HCT116 (cell line): ENCODE measurements at regions not wholly inside any gene's neighbourhood (a gene's known extent, or its start where the extent isn't known, plus 50 kb on each side); places are given as distances from the start of the nearest gene placed in this dataset.

Experiments
- ATAC-seq: fragments of 200-7000 bp; cut with Tn5 transposase; 2 replicates; pipeline ENCODE4 v1.9.1; 2020; ENCODE audit warnings: mild to moderate bottlenecking, moderate library complexity
- BruUV-seq: library from RNA; stranded (reverse); fragments of 400-500 nt; replicated peaks from 2 replicates; lab custom pipeline; 2021; lab: Mats Ljungman, UMichigan
- CTCF ChIA-PET: fragments of 300-600 bp; sonication (Branson Sonifier 250); formaldehyde crosslinking; loops from one replicate; lab custom pipeline; 2021; ENCODE audit warnings: antibody characterized with exemption; lab: Charles Lee
- POLR2A ChIA-PET: fragments of 300-600, 350-600 bp; sonication (Branson Sonifier 250); formaldehyde crosslinking; loops from one replicate; lab custom pipeline; 2021; ENCODE audit warnings: antibody characterized with exemption; lab: Charles Lee
- RAD21 ChIA-PET, 2 experiments: fragments of 300-600 bp; sonication (Branson Sonifier 250); formaldehyde crosslinking; loops; one replicate each; lab custom pipeline; 2023; ENCODE audit warnings: low total read pairs in 2 of 2; ENCODE audit not compliant: uncharacterized antibody in 2 of 2, unreplicated experiment in 2 of 2, low non-redundant PET in 1 of 2; lab: Charles Lee
- DNase-seq: peaks from one replicate; pipeline ENCODE4 v3.0.0-alpha.2; 2010; ENCODE audit warnings: low read depth, low spot score
- H2AFZ ChIP-seq: fragments of 200-600 bp; shearing (Covaris generic), sonication (generic); 2 replicates; pipeline ENCODE4 v1.6.1; 2017; ENCODE audit warnings: low read depth, mixed run types, mixed read lengths, antibody characterized with exemption, low read length; ENCODE audit not compliant: poor library complexity, severe bottlenecking
- H3K27ac ChIP-seq: 2 replicates; pipeline ENCODE4 v1.5.1; 2012; ENCODE audit warnings: low read depth, low read length
- H3K27me3 ChIP-seq: fragments of 200-600 bp; sonication (generic); 2 replicates; pipeline ENCODE4 v1.6.1; 2016; ENCODE audit warnings: mixed run types, low read length, mixed read lengths; ENCODE audit not compliant: insufficient read depth
- H3K36me3 ChIP-seq, 2 experiments: fragments of 200-500 bp in 1 of 2; fragments of 200-600 bp in 1 of 2; sonication (Bioruptor generic) in 1 of 2; sonication (generic) in 1 of 2; 2 replicates each; pipeline versions ENCODE4 v1.5.1 to v1.6.1; 2014 to 2016; ENCODE audit warnings: low read length in 2 of 2, inconsistent platforms in 1 of 2, mixed read lengths in 1 of 2, mixed run types in 1 of 2; ENCODE audit not compliant: insufficient read depth in 2 of 2, control insufficient read depth in 1 of 2
- H3K4me1 ChIP-seq, 2 experiments: fragments of 200-600 bp in 1 of 2; sonication (generic) in 1 of 2; 2 replicates each; pipeline versions ENCODE4 v1.5.1 to v1.6.1; 2012 to 2017; ENCODE audit warnings: low read length in 2 of 2, inconsistent platforms in 1 of 2, mild to moderate bottlenecking in 1 of 2, mixed read lengths in 1 of 2, mixed run types in 1 of 2, moderate library complexity in 1 of 2; ENCODE audit not compliant: insufficient read depth in 2 of 2, control insufficient read depth in 1 of 2
- H3K4me2 ChIP-seq: fragments of 200-600 bp; sonication (generic); 2 replicates; pipeline ENCODE4 v1.6.1; 2017; ENCODE audit warnings: mixed run types, low read length, mixed read lengths
- H3K4me3 ChIP-seq, 2 experiments: fragments of 200-600 bp in 1 of 2; sonication (generic) in 1 of 2; replicated peaks in 1 of 2; 2 replicates each; pipeline ENCODE4 v1.5.1; 2011 to 2016; ENCODE audit warnings: low read length in 2 of 2, control low read depth in 1 of 2, low read depth in 1 of 2, mild to moderate bottlenecking in 1 of 2, mixed read lengths in 1 of 2, mixed run types in 1 of 2
- H3K79me2 ChIP-seq: fragments of 200-600 bp; sonication (generic); 2 replicates; pipeline ENCODE4 v1.6.1; 2017; ENCODE audit warnings: mild to moderate bottlenecking, mixed run types, low read length, moderate library complexity, mixed read lengths; ENCODE audit not compliant: insufficient read depth
- H3K9ac ChIP-seq: fragments of 200-600 bp; sonication (generic); 2 replicates; pipeline ENCODE4 v1.6.1; 2016; ENCODE audit warnings: low read length, mixed read lengths
- H3K9me2 ChIP-seq: fragments of 200-600 bp; sonication (generic), shearing (Covaris generic); 2 replicates; pipeline ENCODE4 v1.6.1; 2017; ENCODE audit warnings: mixed run types, mild to moderate bottlenecking, moderate library complexity; ENCODE audit not compliant: insufficient read depth
- H3K9me3 ChIP-seq, 2 experiments: fragments of 200-500 bp in 1 of 2; fragments of 200-600 bp in 1 of 2; sonication (Bioruptor generic) in 1 of 2; sonication (generic) in 1 of 2; 2 replicates each; pipeline ENCODE4 v1.6.1; 2014 to 2017; ENCODE audit warnings: low read length in 2 of 2, mixed read lengths in 2 of 2, inconsistent platforms in 1 of 2, low read depth in 1 of 2, mild to moderate bottlenecking in 1 of 2, mixed run types in 1 of 2, moderate library complexity in 1 of 2; ENCODE audit not compliant: control insufficient read depth in 1 of 2, insufficient read depth in 1 of 2
- H4K20me1 ChIP-seq: fragments of 200-600 bp; sonication (generic), shearing (Covaris generic); 2 replicates; pipeline ENCODE4 v1.6.1; 2017; ENCODE audit warnings: mixed run types, mild to moderate bottlenecking, moderate library complexity; ENCODE audit not compliant: insufficient read depth
- CTCF ChIP-seq, 3 experiments: fragments of 200-600 bp in 1 of 3; sonication (generic) in 1 of 3; IDR thresholded peaks in 2 of 3; conservative IDR thresholded peaks in 1 of 3; 2 replicates each; pipeline ENCODE4 v1.5.1; 2012 to 2017; ENCODE audit warnings: low read depth in 2 of 3, low read length in 2 of 3, antibody characterized with exemption in 1 of 3, borderline replicate concordance in 1 of 3, control low read depth in 1 of 3, mild to moderate bottlenecking in 1 of 3, mixed read lengths in 1 of 3, mixed run types in 1 of 3, moderate library complexity in 1 of 3; ENCODE audit not compliant: insufficient read depth in 1 of 3
- EZH2 ChIP-seq: fragments of 200-600 bp; sonication (generic); IDR thresholded peaks from 2 replicates; pipeline ENCODE4 v1.6.1; 2017; ENCODE audit warnings: antibody characterized with exemption, mixed run types
- FOSL1 ChIP-seq: IDR thresholded peaks from 2 replicates; pipeline ENCODE4 v1.6.1; 2012; ENCODE audit warnings: low read depth
- POLR2A ChIP-seq: IDR thresholded peaks from 2 replicates; pipeline ENCODE4 v1.7.0; 2011; ENCODE audit warnings: borderline replicate concordance; ENCODE audit not compliant: insufficient read depth, insufficient read length; ENCODE audit errors: extremely low read depth
- POLR2AphosphoS5 ChIP-seq: IDR thresholded peaks from 2 replicates; pipeline ENCODE4 v1.6.1; 2011; ENCODE audit warnings: mild to moderate bottlenecking, low read depth, low read length, moderate library complexity
- RAD21 ChIP-seq: IDR thresholded peaks from 2 replicates; pipeline ENCODE4 v1.6.1; 2012; ENCODE audit warnings: low read depth, mild to moderate bottlenecking
- REST ChIP-seq: IDR thresholded peaks from 2 replicates; pipeline ENCODE4 v1.6.1; 2012; ENCODE audit warnings: low read depth
- YY1 ChIP-seq: IDR thresholded peaks from 2 replicates; pipeline ENCODE4 v1.6.1; 2011; ENCODE audit warnings: low read length, low read depth, moderate library complexity, mild to moderate bottlenecking; ENCODE audit not compliant: insufficient replicate concordance; ENCODE audit errors: extremely low read depth
- ZBTB33 ChIP-seq: IDR thresholded peaks from 2 replicates; pipeline ENCODE4 v1.6.1; 2011; ENCODE audit warnings: mild to moderate bottlenecking, low read length, moderate library complexity; ENCODE audit not compliant: insufficient replicate concordance; ENCODE audit errors: extremely low read depth
- ZFX ChIP-seq: fragments of 450-650 bp; IDR thresholded peaks from 2 replicates; pipeline ENCODE4 v1.6.1; 2017
- intact Hi-C: fragments of 100-400 bp; cut with micrococcal nuclease; formaldehyde crosslinking; loops from 2 replicates; pipeline ENCODE4 v1.10.0; 2022

- no peak overlapping the region for H3K27ac ChIP-seq
These were observed 233.3 kb upstream of the FOXN3 start for GRCh38 chr14:89650077-89650978.

GRCh38 chr14:89649451-89650075 is 232.5 kb upstream of the FOXN3 start:
- H3K9me3 ChIP-seq: no peaks in the 10 kb centered on the region
- ChIA-PET RAD21 (no interaction called here), POLR2A (no interaction called here), CTCF (no interaction called here)
- H3K27ac ChIP-seq: no peak overlapping the region
- H2AFZ ChIP-seq: no peak overlapping the region
- no peak overlapping the region for H3K4me2 ChIP-seq
- H3K9ac ChIP-seq: no peak overlapping the region
- DNase-seq (no peak), ATAC-seq (no peak)
- H3K79me2 ChIP-seq: no peaks in the 10 kb centered on the region
- no TSS peak for BruUV-seq
- intact Hi-C loops: no loop called here
- H3K27me3 ChIP-seq: no peaks in the 10 kb centered on the region
- H3K4me1 ChIP-seq: no peaks in the 10 kb centered on the region
- H3K36me3 ChIP-seq: no peaks in the 10 kb centered on the region
- H4K20me1 ChIP-seq: no peaks in the 10 kb centered on the region
- no peaks in the 10 kb centered on the region for H3K9me2 ChIP-seq
- H3K4me3 ChIP-seq: no peak overlapping the region
- TF ChIP-seq CTCF (IDR thresholded peaks at IDR 0.05 in 2 of 3, conservative IDR thresholded peaks at IDR 0.05 in 1 of 3; ENCODE audit: borderline replicate concordance in 1 of 3, insufficient read depth in 1 of 3, low read depth in 2 of 3, low read length in 2 of 3): no peak
- TF ChIP-seq YY1: no peak
- TF ChIP-seq FOSL1: no peak
- no peak for TF ChIP-seq EZH2
- TF ChIP-seq ZFX: no peak
- TF ChIP-seq ZBTB33: no peak
- TF ChIP-seq REST: no peak
- TF ChIP-seq RAD21: no peak

More at GRCh38 chr14:89650077-89650978, 233.3 kb upstream of the FOXN3 start:
- H3K79me2 ChIP-seq: no peaks in the 10 kb centered on the region
- RAD21 ChIA-PET: no interaction called here
- no peaks in the 10 kb centered on the region for H3K9me3 ChIP-seq
- H3K9me2 ChIP-seq: no peaks in the 10 kb centered on the region
- no peaks in the 10 kb centered on the region for H4K20me1 ChIP-seq
- DNase-seq (no peak), ATAC-seq (no peak)
- no peaks in the 10 kb centered on the region for H3K27me3 ChIP-seq
- POLR2A ChIA-PET: no interaction called here
- TF ChIP-seq POLR2AphosphoS5 (no peak), EZH2 (no peak), POLR2A (no peak)
- no TSS peak for BruUV-seq
- H3K36me3 ChIP-seq: no peaks in the 10 kb centered on the region
- H2AFZ ChIP-seq: no peak overlapping the region
- no peak overlapping the region for H3K4me3 ChIP-seq
- H3K4me2 ChIP-seq: no peak overlapping the region
- CTCF ChIA-PET: no interaction called here
- intact Hi-C loops: no loop called here
- no peak overlapping the region for H3K9ac ChIP-seq
- no peaks in the 10 kb centered on the region for H3K4me1 ChIP-seq
